Endothelial cell (in vitro differentiated cells): ENCODE measurements at regions not wholly inside any gene's neighbourhood (a gene's known extent, or its start where the extent isn't known, plus 50 kb on each side); places are given as distances from the start of the nearest gene placed in this dataset.

ENCODE experiments used
- DNase-seq: peaks from one replicate; pipeline ENCODE4 v3.0.0; 2021; ENCODE audit warnings: low spot score
- H3K27ac Mint-ChIP-seq: one replicate; pipeline ENCODE4 v1.8.0; 2021; ENCODE audit warnings: mixed read lengths, inconsistent platforms; ENCODE audit not compliant: unreplicated experiment
- H3K27me3 Mint-ChIP-seq: one replicate; pipeline ENCODE4 v1.8.0; 2021; ENCODE audit warnings: mild to moderate bottlenecking, moderate library complexity, mixed read lengths, inconsistent platforms; ENCODE audit not compliant: unreplicated experiment
- H3K36me3 Mint-ChIP-seq: one replicate; pipeline ENCODE4 v1.8.0; 2021; ENCODE audit warnings: mild to moderate bottlenecking, low read depth, mixed read lengths, inconsistent platforms; ENCODE audit not compliant: unreplicated experiment
- H3K4me1 Mint-ChIP-seq: one replicate; pipeline ENCODE4 v1.8.0; 2021; ENCODE audit warnings: mild to moderate bottlenecking, mixed read lengths, inconsistent platforms; ENCODE audit not compliant: unreplicated experiment
- H3K4me3 Mint-ChIP-seq: one replicate; pipeline ENCODE4 v1.8.0; 2021; ENCODE audit warnings: mild to moderate bottlenecking, mixed read lengths, inconsistent platforms; ENCODE audit not compliant: unreplicated experiment
- H3K9me3 Mint-ChIP-seq: one replicate; pipeline ENCODE4 v1.8.0; 2021; ENCODE audit warnings: mixed read lengths, inconsistent platforms; ENCODE audit not compliant: unreplicated experiment
- CTCF ChIP-seq: fragments of 200-600 bp; sonication (generic); IDR thresholded peaks from one replicate; pipeline ENCODE4 v1.5.0; 2021; ENCODE audit warnings: antibody characterized with exemption; ENCODE audit not compliant: unreplicated experiment

GRCh38 chr7:153541903-153542302 lies 510.3 kb upstream of the DPP6 start:
- DNase-seq = no peak

GRCh38 chr7:153543232-153543631 lies 509.0 kb upstream of the DPP6 start:
- no peak for TF ChIP-seq CTCF
- Mint-ChIP-seq H3K27me3 (no peaks in the 10 kb centered on the region), H3K4me3 (no peak overlapping the region), H3K9me3 (no peaks in the 10 kb centered on the region), H3K27ac (no peak overlapping the region), H3K36me3 (no peaks in the 10 kb centered on the region), H3K4me1 (no peaks in the 10 kb centered on the region)
- no peak for DNase-seq

More at GRCh38 chr7:153541903-153542302, 510.3 kb upstream of the DPP6 start:
- H3K27ac Mint-ChIP-seq = no peak overlapping the region
- no peaks in the 10 kb centered on the region for H3K36me3 Mint-ChIP-seq
- no peaks in the 10 kb centered on the region for H3K9me3 Mint-ChIP-seq
- no peak overlapping the region for H3K4me3 Mint-ChIP-seq
- H3K4me1 Mint-ChIP-seq = no peaks in the 10 kb centered on the region
- H3K27me3 Mint-ChIP-seq = no peaks in the 10 kb centered on the region
- TF ChIP-seq CTCF = no peak

GRCh38 chr7:153550173-153550572 lies 502.0 kb upstream of the DPP6 start:
- Mint-ChIP-seq H3K9me3 (peaks cover 24% of the 10 kb centered on the region), H3K4me1 (no peaks in the 10 kb centered on the region), H3K27me3 (no peaks in the 10 kb centered on the region), H3K36me3 (peaks cover 3% of the 10 kb centered on the region), H3K27ac (no peak overlapping the region), H3K4me3 (no peak overlapping the region)
- no peak for TF ChIP-seq CTCF
- no peak for DNase-seq

- H3K27me3 Mint-ChIP-seq = peaks cover 4% of the 10 kb centered on the region
- TF ChIP-seq CTCF = no peak
- H3K9me3 Mint-ChIP-seq = peaks cover 30% of the 10 kb centered on the region
- H3K36me3 Mint-ChIP-seq = peaks cover 13% of the 10 kb centered on the region
- no peak overlapping the region for H3K4me3 Mint-ChIP-seq
- H3K27ac Mint-ChIP-seq = no peak overlapping the region
- H3K4me1 Mint-ChIP-seq = no peaks in the 10 kb centered on the region
- DNase-seq = no peak
Observed at GRCh38 chr7:153564391-153564790, 487.8 kb upstream of the DPP6 start.

GRCh38 chr7:153566324-153566723 lies 485.9 kb upstream of the DPP6 start:
- no peak for DNase-seq
- Mint-ChIP-seq H3K27me3 (peaks cover 4% of the 10 kb centered on the region), H3K4me3 (no peak overlapping the region), H3K36me3 (peaks cover 13% of the 10 kb centered on the region), H3K4me1 (no peaks in the 10 kb centered on the region), H3K9me3 (peaks cover 24% of the 10 kb centered on the region), H3K27ac (no peak overlapping the region)
- TF ChIP-seq CTCF = no peak
